GM23248 (cell line): ENCODE measurements at regions not wholly inside any gene's neighbourhood (a gene's known extent, or its start where the extent isn't known, plus 50 kb on each side); places are given as distances from the start of the nearest gene placed in this dataset.

Experiments used
- DNase-seq: peaks from one replicate; pipeline ENCODE4 v3.0.0-alpha.2; 2015
- H2AFZ ChIP-seq: fragments of 200-600 bp; sonication (generic); 2 replicates; pipeline ENCODE4 v1.6.1; 2016; ENCODE audit warnings: antibody characterized with exemption
- H3F3A ChIP-seq: fragments of 200-600 bp; sonication (generic); 2 replicates; pipeline ENCODE4 v1.6.1; 2016; ENCODE audit warnings: mild to moderate bottlenecking, antibody characterized with exemption, mixed run types; ENCODE audit not compliant: insufficient read depth
- H3K27ac ChIP-seq: fragments of 200-600 bp; sonication (generic); 2 replicates; pipeline ENCODE4 v1.5.1; 2016; ENCODE audit warnings: mild to moderate bottlenecking
- H3K27me3 ChIP-seq: fragments of 200-600 bp; sonication (generic); replicated peaks from 2 replicates; pipeline ENCODE4 v1.6.1; 2016; ENCODE audit warnings: mild to moderate bottlenecking; ENCODE audit not compliant: insufficient read depth
- H3K36me3 ChIP-seq: fragments of 200-600 bp; sonication (generic); 2 replicates; pipeline ENCODE4 v1.6.1; 2016; ENCODE audit warnings: low read depth, mild to moderate bottlenecking
- H3K4me1 ChIP-seq: fragments of 200-600 bp; sonication (generic); 2 replicates; pipeline ENCODE4 v1.6.1; 2016; ENCODE audit warnings: mild to moderate bottlenecking; ENCODE audit not compliant: insufficient read depth
- H3K4me2 ChIP-seq: fragments of 200-600 bp; sonication (generic); one replicate; pipeline ENCODE4 v1.6.1; 2016; ENCODE audit warnings: mild to moderate bottlenecking; ENCODE audit not compliant: unreplicated experiment
- H3K4me3 ChIP-seq: fragments of 200-600 bp; sonication (generic); 2 replicates; pipeline ENCODE4 v1.5.1; 2016; ENCODE audit warnings: mild to moderate bottlenecking
- H3K79me2 ChIP-seq: fragments of 200-600 bp; sonication (generic); 2 replicates; pipeline ENCODE4 v1.6.1; 2016; ENCODE audit warnings: mild to moderate bottlenecking; ENCODE audit not compliant: insufficient read depth
- H3K9ac ChIP-seq: fragments of 200-600 bp; sonication (generic); 2 replicates; pipeline ENCODE4 v1.6.1; 2016; ENCODE audit warnings: mild to moderate bottlenecking
- H3K9me2 ChIP-seq: fragments of 200-600 bp; sonication (generic); 2 replicates; pipeline ENCODE4 v1.6.1; 2016; ENCODE audit warnings: mixed run types, mild to moderate bottlenecking, moderate library complexity; ENCODE audit not compliant: insufficient read depth
- H3K9me3 ChIP-seq: fragments of 200-600 bp; sonication (generic); one replicate; pipeline ENCODE4 v1.6.1; 2017; ENCODE audit warnings: low read depth
- H4K20me1 ChIP-seq: fragments of 200-600 bp; sonication (generic); 2 replicates; pipeline ENCODE4 v1.6.0; 2016; ENCODE audit not compliant: insufficient read depth
- EZH2 ChIP-seq: fragments of 200-600 bp; sonication (generic); IDR thresholded peaks from 2 replicates; pipeline ENCODE4 v1.6.1; 2018; ENCODE audit warnings: antibody characterized with exemption, mild to moderate bottlenecking; ENCODE audit not compliant: insufficient read depth, poor library complexity, severe bottlenecking
- EZH2phosphoT487 ChIP-seq: fragments of 200-600 bp; sonication (generic); IDR thresholded peaks from 2 replicates; pipeline ENCODE4 v1.6.1; 2018; ENCODE audit warnings: antibody characterized with exemption, moderate library complexity, mild to moderate bottlenecking, low read depth; ENCODE audit not compliant: insufficient read depth
- WGBS, 2 experiments: methylation state at CpG; one replicate each; pipeline ENCODE4 v1.1.6; 2015 to 2017; ENCODE audit warnings: low lambda C conversion rate in 2 of 2, low coverage in 1 of 2; ENCODE audit errors: missing lambda C conversion rate in 2 of 2; 5-methylcytosine and 5-hydroxymethylcytosine counted together
- in situ Hi-C: fragments of 300-500 bp; cut with MboI; formaldehyde crosslinking; loops from 2 replicates; pipeline ENCODE4 v1.15.0; 2020

GRCh38 chr2:2791031-2791430 lies 460.0 kb upstream of the MYT1L start:
- TF ChIP-seq EZH2 (no peak), EZH2phosphoT487 (no peak)
- no peaks in the 10 kb centered on the region for H3K36me3 ChIP-seq

DNA sequence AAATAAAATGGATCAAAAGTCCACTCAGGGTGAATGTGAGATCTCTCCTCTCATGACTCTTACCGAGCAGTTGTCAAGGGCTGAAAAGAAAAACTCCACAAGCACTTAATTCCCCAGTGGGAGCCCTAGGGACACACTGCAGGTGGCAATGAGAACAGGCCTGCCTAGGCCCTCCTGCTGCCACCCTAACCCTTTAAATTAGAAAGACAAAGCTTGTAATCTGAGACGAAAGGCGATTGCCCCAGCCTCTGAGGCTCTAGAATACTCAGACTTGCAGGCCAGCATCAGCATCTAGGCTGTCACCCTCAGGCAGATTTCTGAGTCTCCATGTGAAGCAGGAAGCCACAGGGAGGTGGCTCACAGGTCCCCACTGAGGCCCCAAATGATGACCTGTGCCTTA lies 457.0 kb upstream of the MYT1L start:
- WGBS, 2 experiments = 10 to 13% methylated on average over 3 of the region's 3 CpGs
- Histone ChIP-seq H3K9me3 (no peaks in the 10 kb centered on the region), H3K4me3 (no peak overlapping the region), H3K4me2 (no peak overlapping the region), H3K36me3 (no peaks in the 10 kb centered on the region), H3K9ac (no peak overlapping the region), H3F3A (no peaks in the 10 kb centered on the region), H3K27ac (no peak overlapping the region), H3K9me2 (no peaks in the 10 kb centered on the region), H3K79me2 (no peaks in the 10 kb centered on the region), H3K4me1 (no peaks in the 10 kb centered on the region), H3K27me3 (no peaks in the 10 kb centered on the region), H4K20me1 (no peaks in the 10 kb centered on the region), H2AFZ (no peak overlapping the region)
- no peak for DNase-seq
- TF ChIP-seq EZH2phosphoT487 (no peak), EZH2 (no peak)
- in situ Hi-C loops = no loop called here

More at GRCh38 chr2:2791031-2791430, 460.0 kb upstream of the MYT1L start:
- no peaks in the 10 kb centered on the region for H3F3A ChIP-seq
- no peaks in the 10 kb centered on the region for H3K27me3 ChIP-seq
- DNase-seq = no peak
- in situ Hi-C loops = no loop called here
- H2AFZ ChIP-seq = no peak overlapping the region
- no peaks in the 10 kb centered on the region for H3K79me2 ChIP-seq
- 45% methylated on average over 11 of the region's 11 CpGs for WGBS, 2 experiments
- no peak overlapping the region for H3K4me2 ChIP-seq
- H3K9me2 ChIP-seq = no peaks in the 10 kb centered on the region
- H3K9ac ChIP-seq = no peak overlapping the region
- H4K20me1 ChIP-seq = no peaks in the 10 kb centered on the region
- H3K4me1 ChIP-seq = no peaks in the 10 kb centered on the region
- no peak overlapping the region for H3K4me3 ChIP-seq
- H3K9me3 ChIP-seq = no peaks in the 10 kb centered on the region
- no peak overlapping the region for H3K27ac ChIP-seq

- Histone ChIP-seq H2AFZ (no peak overlapping the region), H3F3A (no peaks in the 10 kb centered on the region), H3K9me2 (no peaks in the 10 kb centered on the region), H3K9ac (no peak overlapping the region), H3K4me1 (no peaks in the 10 kb centered on the region), H3K36me3 (no peaks in the 10 kb centered on the region), H3K79me2 (no peaks in the 10 kb centered on the region), H3K4me3 (no peak overlapping the region), H3K4me2 (no peak overlapping the region), H3K27ac (no peak overlapping the region), H4K20me1 (no peaks in the 10 kb centered on the region), H3K27me3 (no peaks in the 10 kb centered on the region), H3K9me3 (no peaks in the 10 kb centered on the region)
- DNase-seq = no peak
- WGBS, 2 experiments = 65 to 67% methylated on average over 19 of the region's 19 CpGs
- in situ Hi-C loops = no loop called here
- TF ChIP-seq EZH2 (no peak), EZH2phosphoT487 (no peak)
Observed at GRCh38 chr2:2787301-2787907, 456.3 kb upstream of the MYT1L start.

GRCh38 chr2:2782007-2782406 lies 450.9 kb upstream of the MYT1L start:
- Histone ChIP-seq H3K36me3 (no peaks in the 10 kb centered on the region), H3K27ac (no peak overlapping the region), H3K9me3 (no peaks in the 10 kb centered on the region), H3F3A (no peaks in the 10 kb centered on the region), H3K79me2 (no peaks in the 10 kb centered on the region), H3K9me2 (no peaks in the 10 kb centered on the region), H3K4me2 (no peak overlapping the region), H3K4me1 (no peaks in the 10 kb centered on the region), H3K9ac (no peak overlapping the region), H3K27me3 (no peaks in the 10 kb centered on the region), H3K4me3 (no peak overlapping the region), H2AFZ (no peak overlapping the region), H4K20me1 (no peaks in the 10 kb centered on the region)
- 33 to 39% methylated on average over 9 of the region's 9 CpGs for WGBS, 2 experiments
- TF ChIP-seq EZH2 (no peak), EZH2phosphoT487 (no peak)
- DNase-seq = no peak
- in situ Hi-C loops = no loop called here

DNA sequence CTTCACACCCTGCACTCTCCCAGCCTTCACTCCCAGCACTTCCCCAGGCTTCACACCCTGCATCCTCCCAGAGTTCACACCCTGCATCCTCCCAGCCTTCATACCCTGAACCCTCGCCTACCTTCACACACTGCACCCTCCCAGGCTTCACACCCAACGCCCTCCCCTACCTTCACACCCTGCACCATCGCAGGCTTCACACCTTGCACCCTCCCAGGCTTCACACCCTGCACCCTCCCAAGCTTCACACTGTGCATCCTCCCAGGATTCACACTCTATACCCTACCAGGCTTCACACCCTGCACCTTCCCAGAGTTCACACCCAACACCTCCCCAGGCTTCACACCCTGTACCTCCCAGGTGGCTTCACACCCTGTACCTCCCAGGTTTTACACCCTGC lies 448.7 kb upstream of the MYT1L start:
- no peaks in the 10 kb centered on the region for H3K9me3 ChIP-seq
- H2AFZ ChIP-seq = no peak overlapping the region
- no peak overlapping the region for H3K9ac ChIP-seq
- no peak overlapping the region for H3K4me3 ChIP-seq
- H3K27ac ChIP-seq = no peak overlapping the region
- H3K9me2 ChIP-seq = no peaks in the 10 kb centered on the region
- no peaks in the 10 kb centered on the region for H3K36me3 ChIP-seq
- no peaks in the 10 kb centered on the region for H3F3A ChIP-seq
- no peaks in the 10 kb centered on the region for H3K4me1 ChIP-seq
- no peaks in the 10 kb centered on the region for H3K79me2 ChIP-seq
- TF ChIP-seq EZH2phosphoT487 = no peak
- no peak for TF ChIP-seq EZH2
- no peak for DNase-seq
- in situ Hi-C loops = no loop called here
- H3K4me2 ChIP-seq = no peak overlapping the region
- H4K20me1 ChIP-seq = no peaks in the 10 kb centered on the region
- 24 to 37% methylated on average over 3 of the region's 3 CpGs for WGBS, 2 experiments
- no peaks in the 10 kb centered on the region for H3K27me3 ChIP-seq
